ENCODE measurements at regions not wholly inside any gene's neighbourhood (a gene's known extent, or its start where the extent isn't known, plus 50 kb on each side); places are given as distances from the start of the nearest gene placed in this dataset.
"Not testable (repeated sequence)": the region's sequence is repeated elsewhere in the genome, so short reads cannot be mapped to it uniquely, and the experiment has no call there.

- CTCF ChIA-PET; H3K79me2 ChIP-seq (ENCODE audit: insufficient read depth, low read length); intact Hi-C loops (cut with micrococcal nuclease); H3K36me3 ChIP-seq (ENCODE audit: control insufficient read depth in 1 of 2, insufficient read depth in 2 of 2, low read length in 2 of 2); H3K4me2 ChIP-seq (ENCODE audit: low read length); H3K9me3 ChIP-seq (ENCODE audit: control insufficient read depth in 1 of 2, insufficient read depth in 1 of 2, low read depth in 1 of 2, low read length in 2 of 2); H3K9ac ChIP-seq (ENCODE audit: low read length); BruUV-seq (replicated peaks); DNase-seq (ENCODE audit: low read depth, low spot score); H4K20me1 ChIP-seq (ENCODE audit: insufficient read depth); POLR2A ChIA-PET; H3K4me1 ChIP-seq (ENCODE audit: control insufficient read depth in 1 of 2, insufficient read depth in 2 of 2, low read length in 2 of 2); ATAC-seq; RAD21 ChIA-PET (ENCODE audit: low non-redundant PET in 1 of 2, low total read pairs in 2 of 2, uncharacterized antibody in 2 of 2, unreplicated experiment in 2 of 2); H3K9me2 ChIP-seq (ENCODE audit: insufficient read depth); H3K27me3 ChIP-seq (ENCODE audit: insufficient read depth, low read length); H3K27ac ChIP-seq (ENCODE audit: low read depth, low read length); H3K4me3 ChIP-seq (replicated peaks in 1 of 2; ENCODE audit: low read depth in 1 of 2, low read length in 2 of 2); H2AFZ ChIP-seq (ENCODE audit: low read depth, low read length, poor library complexity, severe bottlenecking): not testable (repeated sequence)
Measured at GRCh38 chr5:100379254-100379858, 155.8 kb upstream of the FAM174A start.

- RAD21 ChIA-PET (ENCODE audit: low non-redundant PET in 1 of 2, low total read pairs in 2 of 2, uncharacterized antibody in 2 of 2, unreplicated experiment in 2 of 2); H3K79me2 ChIP-seq (ENCODE audit: insufficient read depth, low read length); H3K27ac ChIP-seq (ENCODE audit: low read depth, low read length); CTCF ChIA-PET; DNase-seq (ENCODE audit: low read depth, low spot score); H3K9me3 ChIP-seq (ENCODE audit: control insufficient read depth in 1 of 2, insufficient read depth in 1 of 2, low read depth in 1 of 2, low read length in 2 of 2); H3K4me1 ChIP-seq (ENCODE audit: control insufficient read depth in 1 of 2, insufficient read depth in 2 of 2, low read length in 2 of 2); BruUV-seq (replicated peaks); POLR2A ChIA-PET; H2AFZ ChIP-seq (ENCODE audit: low read depth, low read length, poor library complexity, severe bottlenecking); H4K20me1 ChIP-seq (ENCODE audit: insufficient read depth); H3K36me3 ChIP-seq (ENCODE audit: control insufficient read depth in 1 of 2, insufficient read depth in 2 of 2, low read length in 2 of 2); H3K9ac ChIP-seq (ENCODE audit: low read length); H3K4me3 ChIP-seq (replicated peaks in 1 of 2; ENCODE audit: low read depth in 1 of 2, low read length in 2 of 2); H3K9me2 ChIP-seq (ENCODE audit: insufficient read depth); H3K4me2 ChIP-seq (ENCODE audit: low read length); H3K27me3 ChIP-seq (ENCODE audit: insufficient read depth, low read length); ATAC-seq; intact Hi-C loops (cut with micrococcal nuclease): not testable (repeated sequence)
Measured at GRCh38 chr5:100364757-100365478, 170.3 kb upstream of the FAM174A start.

- H3K9ac ChIP-seq (ENCODE audit: low read length); H3K36me3 ChIP-seq (ENCODE audit: control insufficient read depth in 1 of 2, insufficient read depth in 2 of 2, low read length in 2 of 2); BruUV-seq (replicated peaks); intact Hi-C loops (cut with micrococcal nuclease); H4K20me1 ChIP-seq (ENCODE audit: insufficient read depth); H3K79me2 ChIP-seq (ENCODE audit: insufficient read depth, low read length); ATAC-seq; POLR2A ChIA-PET; CTCF ChIA-PET; H3K9me2 ChIP-seq (ENCODE audit: insufficient read depth); H3K9me3 ChIP-seq (ENCODE audit: control insufficient read depth in 1 of 2, insufficient read depth in 1 of 2, low read depth in 1 of 2, low read length in 2 of 2); H3K4me1 ChIP-seq (ENCODE audit: control insufficient read depth in 1 of 2, insufficient read depth in 2 of 2, low read length in 2 of 2); H3K27ac ChIP-seq (ENCODE audit: low read depth, low read length); H3K4me3 ChIP-seq (replicated peaks in 1 of 2; ENCODE audit: low read depth in 1 of 2, low read length in 2 of 2); RAD21 ChIA-PET (ENCODE audit: low non-redundant PET in 1 of 2, low total read pairs in 2 of 2, uncharacterized antibody in 2 of 2, unreplicated experiment in 2 of 2); DNase-seq (ENCODE audit: low read depth, low spot score); H3K27me3 ChIP-seq (ENCODE audit: insufficient read depth, low read length); H3K4me2 ChIP-seq (ENCODE audit: low read length); H2AFZ ChIP-seq (ENCODE audit: low read depth, low read length, poor library complexity, severe bottlenecking): not testable (repeated sequence)
Measured at GRCh38 chr5:100364343-100364742, 170.8 kb upstream of the FAM174A start.

- H3K27ac ChIP-seq (ENCODE audit: low read depth, low read length); CTCF ChIA-PET; H3K4me3 ChIP-seq (replicated peaks in 1 of 2; ENCODE audit: low read depth in 1 of 2, low read length in 2 of 2); H3K79me2 ChIP-seq (ENCODE audit: insufficient read depth, low read length); H4K20me1 ChIP-seq (ENCODE audit: insufficient read depth); BruUV-seq (replicated peaks); DNase-seq (ENCODE audit: low read depth, low spot score); H3K36me3 ChIP-seq (ENCODE audit: control insufficient read depth in 1 of 2, insufficient read depth in 2 of 2, low read length in 2 of 2); RAD21 ChIA-PET (ENCODE audit: low non-redundant PET in 1 of 2, low total read pairs in 2 of 2, uncharacterized antibody in 2 of 2, unreplicated experiment in 2 of 2); H3K9me3 ChIP-seq (ENCODE audit: control insufficient read depth in 1 of 2, insufficient read depth in 1 of 2, low read depth in 1 of 2, low read length in 2 of 2); H3K4me1 ChIP-seq (ENCODE audit: control insufficient read depth in 1 of 2, insufficient read depth in 2 of 2, low read length in 2 of 2); H3K9ac ChIP-seq (ENCODE audit: low read length); intact Hi-C loops (cut with micrococcal nuclease); POLR2A ChIA-PET; H2AFZ ChIP-seq (ENCODE audit: low read depth, low read length, poor library complexity, severe bottlenecking); H3K9me2 ChIP-seq (ENCODE audit: insufficient read depth); H3K4me2 ChIP-seq (ENCODE audit: low read length); H3K27me3 ChIP-seq (ENCODE audit: insufficient read depth, low read length): not testable (repeated sequence)
- peak; percentile 81 for ATAC-seq
Measured at GRCh38 chr5:100359998-100360397, 175.2 kb upstream of the FAM174A start.
